ENCODE measurements at regions not wholly inside any gene's neighbourhood (a gene's known extent, or its start where the extent isn't known, plus 50 kb on each side); places are given as distances from the start of the nearest gene placed in this dataset.

- TF ChIP-seq POLR2AphosphoS5 (IDR thresholded peaks at IDR 0.05; ENCODE audit: low read depth, low read length) = no peak
- TF ChIP-seq TAF1 (IDR thresholded peaks at IDR 0.05; ENCODE audit: borderline replicate concordance, insufficient read depth, low read length) = no peak
- no peak for TF ChIP-seq SIN3A (IDR thresholded peaks at IDR 0.05; ENCODE audit: borderline replicate concordance, insufficient read depth, low read length)
- TF ChIP-seq, protein P1, sequence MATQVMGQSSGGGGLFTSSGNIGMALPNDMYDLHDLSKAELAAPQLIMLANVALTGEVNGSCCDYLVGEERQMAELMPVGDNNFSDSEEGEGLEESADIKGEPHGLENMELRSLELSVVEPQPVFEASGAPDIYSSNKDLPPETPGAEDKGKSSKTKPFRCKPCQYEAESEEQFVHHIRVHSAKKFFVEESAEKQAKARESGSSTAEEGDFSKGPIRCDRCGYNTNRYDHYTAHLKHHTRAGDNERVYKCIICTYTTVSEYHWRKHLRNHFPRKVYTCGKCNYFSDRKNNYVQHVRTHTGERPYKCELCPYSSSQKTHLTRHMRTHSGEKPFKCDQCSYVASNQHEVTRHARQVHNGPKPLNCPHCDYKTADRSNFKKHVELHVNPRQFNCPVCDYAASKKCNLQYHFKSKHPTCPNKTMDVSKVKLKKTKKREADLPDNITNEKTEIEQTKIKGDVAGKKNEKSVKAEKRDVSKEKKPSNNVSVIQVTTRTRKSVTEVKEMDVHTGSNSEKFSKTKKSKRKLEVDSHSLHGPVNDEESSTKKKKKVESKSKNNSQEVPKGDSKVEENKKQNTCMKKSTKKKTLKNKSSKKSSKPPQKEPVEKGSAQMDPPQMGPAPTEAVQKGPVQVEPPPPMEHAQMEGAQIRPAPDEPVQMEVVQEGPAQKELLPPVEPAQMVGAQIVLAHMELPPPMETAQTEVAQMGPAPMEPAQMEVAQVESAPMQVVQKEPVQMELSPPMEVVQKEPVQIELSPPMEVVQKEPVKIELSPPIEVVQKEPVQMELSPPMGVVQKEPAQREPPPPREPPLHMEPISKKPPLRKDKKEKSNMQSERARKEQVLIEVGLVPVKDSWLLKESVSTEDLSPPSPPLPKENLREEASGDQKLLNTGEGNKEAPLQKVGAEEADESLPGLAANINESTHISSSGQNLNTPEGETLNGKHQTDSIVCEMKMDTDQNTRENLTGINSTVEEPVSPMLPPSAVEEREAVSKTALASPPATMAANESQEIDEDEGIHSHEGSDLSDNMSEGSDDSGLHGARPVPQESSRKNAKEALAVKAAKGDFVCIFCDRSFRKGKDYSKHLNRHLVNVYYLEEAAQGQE (IDR thresholded peaks at IDR 0.05; ENCODE audit: insufficient read depth in 1 of 2, low read depth in 2 of 2, low read length in 2 of 2) = no peak
- TF ChIP-seq FOXP2 (optimal IDR thresholded peaks at IDR 0.05; ENCODE audit: borderline replicate concordance, extremely low read depth, extremely low read length, insufficient read depth) = no peak
These were observed 488.9 kb upstream of the SOX11 start for GRCh38 chr2:5203134-5203755.

- TF ChIP-seq POLR2AphosphoS5 (IDR thresholded peaks at IDR 0.05; ENCODE audit: low read depth, low read length) = no peak
These were observed 476.1 kb upstream of the SOX11 start for GRCh38 chr2:5215989-5216607.

DNA sequence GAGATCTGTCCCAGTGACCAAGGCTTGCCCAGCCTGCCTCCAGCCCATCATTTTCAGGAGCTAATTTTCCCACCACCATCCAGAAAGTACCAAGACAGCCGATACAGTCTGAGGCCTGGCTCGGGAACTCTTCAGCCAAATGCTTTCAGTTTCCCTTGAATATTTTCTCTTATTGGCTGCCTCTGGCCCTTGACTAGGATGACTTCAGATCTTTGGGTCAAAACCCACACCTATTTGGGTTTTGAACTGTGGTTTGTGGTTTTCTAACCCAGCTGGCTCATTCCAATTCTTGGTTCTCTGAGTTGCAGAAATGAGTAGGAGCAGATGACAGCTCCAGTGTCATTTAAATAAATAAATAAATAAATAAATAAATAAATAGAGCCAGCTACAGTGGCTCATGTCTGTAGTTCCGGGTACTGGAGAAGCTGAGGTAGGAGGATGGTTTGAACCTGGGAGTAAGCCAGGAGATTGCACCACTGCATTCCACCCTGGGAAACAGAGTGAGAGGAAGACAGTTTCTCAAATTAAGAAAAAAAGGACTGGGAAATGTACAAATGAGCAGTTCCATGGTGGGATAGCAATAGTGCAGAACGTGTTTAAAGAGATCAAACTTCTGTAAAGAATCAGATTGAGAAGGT is 465.0 kb upstream of the SOX11 start:
- TF ChIP-seq, protein P1 (IDR thresholded peaks at IDR 0.05; ENCODE audit: insufficient read depth in 1 of 2, low read depth in 2 of 2, low read length in 2 of 2) = no peak
- no peak for TF ChIP-seq SIN3A (IDR thresholded peaks at IDR 0.05; ENCODE audit: borderline replicate concordance, insufficient read depth, low read length)
- TF ChIP-seq POLR2AphosphoS5 (IDR thresholded peaks at IDR 0.05; ENCODE audit: low read depth, low read length) = no peak

DNA sequence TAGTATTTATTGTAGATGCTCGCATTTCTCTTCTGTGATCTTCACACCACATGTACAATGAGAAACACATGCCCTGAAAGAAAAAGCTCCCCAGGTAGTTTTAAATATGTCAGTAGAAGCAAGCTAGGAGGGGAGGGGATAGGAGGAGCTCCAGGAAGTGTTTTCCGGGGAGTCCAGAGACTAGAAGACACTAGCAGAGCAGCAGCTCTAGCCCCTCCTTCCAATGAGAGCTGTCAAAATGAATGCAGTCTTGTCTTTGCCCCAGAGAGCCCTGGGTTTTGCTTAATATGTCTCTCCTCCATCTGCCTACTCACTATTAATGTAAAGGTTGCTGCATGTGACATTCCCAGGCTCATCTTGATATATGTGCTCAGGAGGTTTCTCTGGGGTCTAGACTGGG is 462.6 kb upstream of the SOX11 start:
- no peak for TF ChIP-seq TAF1 (IDR thresholded peaks at IDR 0.05; ENCODE audit: borderline replicate concordance, insufficient read depth, low read length)
- TF ChIP-seq, protein P1 (IDR thresholded peaks at IDR 0.05; ENCODE audit: insufficient read depth in 1 of 2, low read depth in 2 of 2, low read length in 2 of 2) = no peak
- no peak for TF ChIP-seq FOXP2 (optimal IDR thresholded peaks at IDR 0.05; ENCODE audit: borderline replicate concordance, extremely low read depth, extremely low read length, insufficient read depth)
- no peak for TF ChIP-seq POLR2AphosphoS5 (IDR thresholded peaks at IDR 0.05; ENCODE audit: low read depth, low read length)
- TF ChIP-seq SIN3A (IDR thresholded peaks at IDR 0.05; ENCODE audit: borderline replicate concordance, insufficient read depth, low read length) = no peak

- TF ChIP-seq POLR2AphosphoS5 (IDR thresholded peaks at IDR 0.05; ENCODE audit: low read depth, low read length) (no peak), SIN3A (IDR thresholded peaks at IDR 0.05; ENCODE audit: borderline replicate concordance, insufficient read depth, low read length) (no peak), FOXP2 (optimal IDR thresholded peaks at IDR 0.05; ENCODE audit: borderline replicate concordance, extremely low read depth, extremely low read length, insufficient read depth) (no peak), TAF1 (IDR thresholded peaks at IDR 0.05; ENCODE audit: borderline replicate concordance, insufficient read depth, low read length) (no peak)
- TF ChIP-seq, protein P1 (IDR thresholded peaks at IDR 0.05; ENCODE audit: insufficient read depth in 1 of 2, low read depth in 2 of 2, low read length in 2 of 2) = no peak
These were observed 461.7 kb upstream of the SOX11 start for GRCh38 chr2:5230444-5230843.
